Spleen (tissue), 7 donors: ENCODE measurements at regions not wholly inside any gene's neighbourhood (a gene's known extent, or its start where the extent isn't known, plus 50 kb on each side); places are given as distances from the start of the nearest gene placed in this dataset.

Source experiments
- CTCF ChIP-seq, 11 experiments: fragments of 200-600 bp in 7 of 11; fragments of 450-650 bp in 4 of 11; sonication (generic) in 4 of 11; IDR thresholded peaks in 8 of 11; conservative IDR thresholded peaks in 3 of 11; 1 replicate in 7 of 11; 2 replicates in 4 of 11; pipeline versions ENCODE4 v1.4.0 to v1.8.0; 2016 to 2021; ENCODE audit warnings: antibody characterized with exemption in 11 of 11, inconsistent platforms in 4 of 11, mild to moderate bottlenecking in 1 of 11
- POLR2A ChIP-seq, 3 donors: fragments of 450-650 bp; IDR thresholded peaks; one replicate each; pipeline ENCODE4 v1.5.1; 2017; ENCODE audit warnings: antibody characterized with exemption in 3 of 3, mild to moderate bottlenecking in 1 of 3
- POLR2AphosphoS5 ChIP-seq, 3 donors: sonication (generic); formaldehyde crosslinking; IDR thresholded peaks; one replicate each; pipeline ENCODE4 v1.5.1; 2017; ENCODE audit warnings: antibody characterized with exemption in 3 of 3
- donor health status: DM: no; HTN: no; CAD: no; lungs with moderate emphysema.
- donor health status: DM: no; HTN: no; CAD: no.
- donor health status: DM: no; HTN: no; CAD: no.

- TF ChIP-seq CTCF (IDR thresholded peaks at IDR 0.05 in 8 of 11, conservative IDR thresholded peaks at IDR 0.05 in 3 of 11) = no peak
- TF ChIP-seq POLR2A (IDR thresholded peaks at IDR 0.05) = no peak
- no peak for TF ChIP-seq POLR2AphosphoS5 (IDR thresholded peaks at IDR 0.05)
Observed at GRCh38 chr14:56055511-56055910, 62.7 kb upstream of the PELI2 start.
